Activated CD4-positive, alpha-beta T cell treated with anti-CD3 and anti-CD28 coated beads for 36 hours (primary cell): ENCODE measurements at regions not wholly inside any gene's neighbourhood (a gene's known extent, or its start where the extent isn't known, plus 50 kb on each side); places are given as distances from the start of the nearest gene placed in this dataset.

Source experiments
- ATAC-seq: fragments of 200-7000 bp; cut with Tn5 transposase; one replicate; pipeline ENCODE4 v1.10.0; 2021; ENCODE audit warnings: mild to moderate bottlenecking, moderate library complexity
- CTCF ChIA-PET: fragments of 350-600 bp; sonication (Branson Sonifier 250); formaldehyde crosslinking; loops from one replicate; lab custom pipeline; 2021; ENCODE audit warnings: antibody characterized with exemption; lab: Charles Lee
- POLR2A ChIA-PET: fragments of 350-600 bp; sonication (Branson Sonifier 250); formaldehyde crosslinking; loops from one replicate; lab custom pipeline; 2021; ENCODE audit warnings: antibody characterized with exemption, inconsistent platforms; lab: Charles Lee
- DNase-seq: peaks from one replicate; pipeline ENCODE4 v3.0.0-alpha.2; 2020
- H3K27ac Mint-ChIP-seq: one replicate; pipeline ENCODE4 v1.8.0; 2021; ENCODE audit warnings: mixed read lengths
- H3K27me3 Mint-ChIP-seq: one replicate; pipeline ENCODE4 v1.8.0; 2021; ENCODE audit warnings: mixed read lengths
- H3K36me3 Mint-ChIP-seq: one replicate; pipeline ENCODE4 v1.8.0; 2021; ENCODE audit warnings: low read depth, mixed read lengths
- H3K4me1 Mint-ChIP-seq: one replicate; pipeline ENCODE4 v1.8.0; 2021; ENCODE audit warnings: mixed read lengths
- H3K4me3 Mint-ChIP-seq: one replicate; pipeline ENCODE4 v1.8.0; 2021; ENCODE audit warnings: mild to moderate bottlenecking, moderate library complexity, mixed read lengths
- H3K9me3 Mint-ChIP-seq: one replicate; pipeline ENCODE4 v1.8.0; 2021; ENCODE audit warnings: low read depth, mixed read lengths
- intact Hi-C, 2 experiments: fragments of 100-400 bp; cut with DNase I in 1 of 2; cut with micrococcal nuclease in 1 of 2; formaldehyde crosslinking; loops; one replicate each; pipeline versions ENCODE4 v1.14.2 to v1.15.1; 2022 to 2024; cut with DNase I, micrococcal nuclease

DNA sequence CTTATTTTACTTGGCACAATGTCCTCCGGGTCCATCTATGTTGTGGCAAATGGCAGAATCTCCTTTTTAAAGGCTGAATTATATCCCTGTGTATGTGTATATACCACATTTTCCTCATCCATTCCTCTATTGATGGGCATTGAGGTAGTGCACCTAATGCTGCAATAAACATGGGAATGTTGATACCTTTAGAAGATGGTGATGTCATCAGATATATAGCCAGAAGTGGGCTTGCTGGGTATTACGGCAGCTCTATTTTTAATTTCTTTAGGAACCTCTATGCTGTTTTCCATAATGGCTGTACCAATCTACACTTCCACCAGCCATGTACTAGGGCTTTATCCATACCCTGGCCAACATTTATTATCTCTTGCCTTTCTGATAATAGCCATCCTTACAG, 315.7 kb downstream of the FOXA2 start:
- POLR2A ChIA-PET: no interaction called here
- CTCF ChIA-PET: no interaction called here
- H3K36me3 Mint-ChIP-seq: no peaks in the 10 kb centered on the region
- DNase-seq (no peak), ATAC-seq (no peak)
- H3K4me1 Mint-ChIP-seq: no peaks in the 10 kb centered on the region
- H3K9me3 Mint-ChIP-seq: no peaks in the 10 kb centered on the region
- no peaks in the 10 kb centered on the region for H3K27me3 Mint-ChIP-seq
- intact Hi-C loops: no loop called here
- H3K4me3 Mint-ChIP-seq: no peak overlapping the region
- H3K27ac Mint-ChIP-seq: no peak overlapping the region

DNA sequence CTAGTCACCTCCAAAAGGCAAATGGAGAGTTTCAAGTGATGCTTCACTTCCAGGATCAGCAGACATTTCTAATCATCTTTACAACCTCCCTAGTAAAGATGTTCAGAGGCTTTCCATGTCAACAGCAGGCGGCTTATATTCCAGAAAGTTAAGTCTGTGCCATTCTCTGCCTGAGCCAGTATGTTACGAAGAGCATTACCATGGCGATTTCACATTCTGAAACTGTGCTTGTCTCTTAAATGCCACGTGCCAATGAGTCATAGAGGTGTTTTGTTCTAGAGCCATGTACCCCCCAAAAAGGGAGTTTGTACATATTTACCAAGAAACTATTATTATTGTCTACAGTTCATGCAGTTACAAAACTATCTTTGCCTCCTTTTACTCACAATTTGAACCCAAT, 319.5 kb downstream of the FOXA2 start:
- no peaks in the 10 kb centered on the region for H3K27me3 Mint-ChIP-seq
- no peak for ATAC-seq

DNA sequence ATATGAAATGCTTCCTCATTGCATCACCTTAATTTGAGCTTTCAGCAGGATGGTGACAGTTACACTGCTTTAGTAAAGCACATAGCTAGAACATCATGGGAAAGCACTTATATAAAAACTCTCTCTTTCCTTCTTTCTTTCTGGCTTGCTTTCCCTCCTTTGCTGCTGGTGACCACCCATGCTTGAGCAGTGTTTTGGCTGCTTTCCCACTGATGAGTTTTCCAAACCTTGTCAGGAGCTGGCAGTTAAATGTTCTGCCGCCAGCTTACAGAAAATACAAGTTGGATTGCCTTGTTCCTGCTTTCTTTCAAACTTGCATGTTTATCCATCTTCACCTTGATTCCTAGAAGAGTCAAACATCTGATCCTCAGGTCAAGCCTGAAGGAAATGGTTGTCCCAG, 323.9 kb downstream of the FOXA2 start:
- no peak for DNase-seq
- ChIA-PET POLR2A (no interaction called here), CTCF (interaction anchor here (0.7 kb wide), 1 partner anchor 55 kb away, joined by 3 read pairs; no protein-coding TSS in a partner anchor)
- intact Hi-C loops: no loop called here
- H3K4me1 Mint-ChIP-seq: no peaks in the 10 kb centered on the region
- no peak for ATAC-seq
- no peak overlapping the region for H3K27ac Mint-ChIP-seq
- no peak overlapping the region for H3K4me3 Mint-ChIP-seq
- H3K9me3 Mint-ChIP-seq: no peaks in the 10 kb centered on the region
- no peaks in the 10 kb centered on the region for H3K27me3 Mint-ChIP-seq
- H3K36me3 Mint-ChIP-seq: no peaks in the 10 kb centered on the region

More for the DNA sequence above, 319.5 kb downstream of the FOXA2 start:
- intact Hi-C loops: no loop called here
- ChIA-PET CTCF (no interaction called here), POLR2A (no interaction called here)
- Mint-ChIP-seq H3K9me3 (no peaks in the 10 kb centered on the region), H3K27ac (no peak overlapping the region), H3K36me3 (no peaks in the 10 kb centered on the region), H3K4me1 (no peaks in the 10 kb centered on the region), H3K4me3 (no peak overlapping the region)
- no peak for DNase-seq

DNA sequence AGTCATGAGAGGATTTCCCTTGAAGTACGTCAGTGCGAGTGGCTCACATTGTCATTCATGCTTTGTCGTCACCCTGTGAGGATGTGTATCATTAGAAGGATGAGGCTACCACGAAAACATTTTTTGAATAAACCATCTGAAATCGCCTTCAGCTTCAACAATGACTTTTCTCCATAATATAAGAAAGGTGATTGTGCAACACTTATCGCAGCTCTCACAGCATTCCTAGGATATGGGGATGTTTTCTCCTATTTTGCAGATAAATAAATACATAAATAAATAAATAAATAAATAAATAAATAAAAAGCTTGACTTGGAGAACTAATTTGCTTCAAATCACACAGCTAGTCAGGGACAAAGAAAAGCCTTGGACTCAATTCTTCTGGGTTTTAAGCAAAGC, 326.5 kb downstream of the FOXA2 start:
- H3K27me3 Mint-ChIP-seq: no peaks in the 10 kb centered on the region
- H3K27ac Mint-ChIP-seq: no peak overlapping the region
- H3K9me3 Mint-ChIP-seq: no peaks in the 10 kb centered on the region
- H3K36me3 Mint-ChIP-seq: no peaks in the 10 kb centered on the region
- ChIA-PET CTCF (interaction anchor here (0.7 kb wide), 1 partner anchor 26 kb away, joined by 4 read pairs; no protein-coding TSS in a partner anchor), POLR2A (no interaction called here)
- DNase-seq (no peak), ATAC-seq (no peak)
- H3K4me3 Mint-ChIP-seq: no peak overlapping the region
- intact Hi-C loops: no loop called here
- H3K4me1 Mint-ChIP-seq: no peaks in the 10 kb centered on the region

DNA sequence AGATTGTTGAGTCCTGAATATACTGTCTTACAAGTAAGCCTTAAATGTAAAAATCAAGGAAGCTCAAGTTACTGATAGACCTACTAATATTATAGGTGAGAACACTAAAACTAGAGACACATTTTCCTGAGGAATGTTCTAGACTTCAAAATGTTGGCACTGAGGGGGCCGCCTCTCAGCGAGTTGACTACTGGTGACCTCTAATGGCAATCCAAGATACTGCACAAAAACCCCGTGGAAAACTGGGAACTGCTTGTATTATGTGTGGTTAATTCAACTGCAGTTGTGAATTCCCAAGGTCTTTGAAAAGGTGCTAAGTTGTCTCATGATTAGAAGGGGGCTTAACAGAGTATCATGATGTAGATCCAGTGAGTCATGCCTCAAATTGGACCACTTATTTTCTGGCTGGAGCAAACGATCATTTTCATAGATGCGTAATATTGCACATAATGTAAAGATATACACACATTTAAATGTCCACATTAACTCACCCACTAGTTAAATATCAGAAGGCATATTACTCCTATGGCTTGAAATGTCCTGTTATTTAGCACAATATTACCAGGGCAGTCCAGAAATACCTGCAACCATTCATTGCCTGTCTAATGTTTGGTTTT, 336.2 kb downstream of the FOXA2 start:
- H3K9me3 Mint-ChIP-seq: no peaks in the 10 kb centered on the region
- H3K4me1 Mint-ChIP-seq: no peaks in the 10 kb centered on the region
- ATAC-seq (no peak), DNase-seq (peak; percentile 5)
- no peaks in the 10 kb centered on the region for H3K36me3 Mint-ChIP-seq
- no peak overlapping the region for H3K27ac Mint-ChIP-seq
- ChIA-PET POLR2A (no interaction called here), CTCF (no interaction called here)
- intact Hi-C loops: loop anchor here in 1 of 2 experiments (2.0 kb wide), 2 partner anchors 439 to 529 kb away; no protein-coding TSS in a partner anchor
- H3K4me3 Mint-ChIP-seq: no peak overlapping the region
- peaks cover 3% of the 10 kb centered on the region for H3K27me3 Mint-ChIP-seq

DNA sequence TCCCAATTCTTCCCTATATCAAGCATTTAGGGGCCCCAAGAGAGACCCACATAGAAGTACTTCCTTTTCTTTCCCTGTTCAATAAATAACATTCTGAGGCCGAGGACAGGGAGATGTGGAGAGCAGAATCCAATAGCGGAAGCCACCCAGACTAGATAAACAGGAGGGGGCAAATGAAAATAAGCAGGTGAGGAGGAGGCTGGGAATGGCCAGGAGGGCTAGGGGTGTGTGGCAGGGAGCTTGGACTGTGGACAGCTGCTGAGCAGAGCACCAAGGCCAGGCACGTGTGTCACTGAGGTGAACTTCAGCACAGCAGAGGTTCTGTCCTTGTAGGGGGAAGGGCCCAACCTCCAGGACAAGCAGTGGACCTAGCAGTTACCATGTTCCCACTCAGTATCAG, 339.2 kb downstream of the FOXA2 start:
- Mint-ChIP-seq H3K9me3 (peaks cover 2% of the 10 kb centered on the region), H3K36me3 (no peaks in the 10 kb centered on the region), H3K27ac (no peak overlapping the region), H3K4me3 (no peak overlapping the region), H3K27me3 (peaks cover 3% of the 10 kb centered on the region), H3K4me1 (no peaks in the 10 kb centered on the region)
- intact Hi-C loops: no loop called here
- ChIA-PET CTCF (no interaction called here), POLR2A (no interaction called here)
- DNase-seq: no peak
- no peak for ATAC-seq

DNA sequence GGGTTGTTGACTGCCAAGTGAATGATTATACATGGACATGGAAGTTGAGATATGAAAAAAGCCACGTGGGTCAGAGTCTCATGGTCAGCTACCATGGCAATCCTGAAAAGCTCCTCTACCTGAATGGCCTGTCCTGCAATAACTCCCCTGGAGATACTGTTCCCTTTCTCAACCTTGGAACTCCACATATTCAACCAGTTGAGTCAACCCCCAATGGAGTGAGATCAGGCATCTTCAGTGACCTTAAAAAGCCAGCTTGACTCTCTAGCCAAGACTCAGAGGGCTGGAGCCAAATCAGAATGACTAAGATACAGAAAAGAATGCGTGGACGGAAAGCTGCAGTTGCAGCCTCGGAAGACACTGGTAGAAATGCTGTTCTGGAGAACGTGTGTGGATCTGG, 341.3 kb downstream of the FOXA2 start:
- H3K27ac Mint-ChIP-seq: no peak overlapping the region
- ATAC-seq: no peak
- POLR2A ChIA-PET: no interaction called here

DNA sequence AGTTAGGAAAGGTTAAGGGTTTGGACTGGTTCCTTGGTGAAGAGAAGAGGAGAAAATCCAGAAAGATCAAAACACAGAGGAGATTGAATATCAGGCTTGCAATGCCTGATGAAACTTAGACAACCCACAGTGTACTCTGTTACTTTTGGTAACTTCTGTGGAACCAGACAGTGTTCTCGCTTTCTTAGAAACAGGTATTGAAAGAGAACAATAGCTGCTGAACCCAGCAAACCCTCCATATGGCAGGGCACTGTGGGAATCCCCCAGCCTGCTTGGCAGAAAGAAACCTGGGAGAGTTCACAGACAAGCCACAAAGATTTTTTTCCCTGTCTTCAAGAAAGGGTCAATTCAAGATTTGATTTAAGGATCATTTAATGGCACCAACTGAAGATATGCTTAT, 342.8 kb downstream of the FOXA2 start:
- Mint-ChIP-seq H3K4me3 (no peak overlapping the region), H3K27me3 (no peaks in the 10 kb centered on the region), H3K36me3 (no peaks in the 10 kb centered on the region), H3K9me3 (peaks cover 2% of the 10 kb centered on the region), H3K4me1 (no peaks in the 10 kb centered on the region), H3K27ac (no peak overlapping the region)
- ChIA-PET POLR2A (no interaction called here), CTCF (no interaction called here)
- intact Hi-C loops: no loop called here
- ATAC-seq (no peak), DNase-seq (no peak)

More for the DNA sequence above, 341.3 kb downstream of the FOXA2 start:
- no peaks in the 10 kb centered on the region for H3K36me3 Mint-ChIP-seq
- H3K27me3 Mint-ChIP-seq: no peaks in the 10 kb centered on the region
- CTCF ChIA-PET: no interaction called here
- no peak overlapping the region for H3K4me3 Mint-ChIP-seq
- intact Hi-C loops: no loop called here
- H3K4me1 Mint-ChIP-seq: no peaks in the 10 kb centered on the region
- H3K9me3 Mint-ChIP-seq: peaks cover 2% of the 10 kb centered on the region
- DNase-seq: no peak

DNA sequence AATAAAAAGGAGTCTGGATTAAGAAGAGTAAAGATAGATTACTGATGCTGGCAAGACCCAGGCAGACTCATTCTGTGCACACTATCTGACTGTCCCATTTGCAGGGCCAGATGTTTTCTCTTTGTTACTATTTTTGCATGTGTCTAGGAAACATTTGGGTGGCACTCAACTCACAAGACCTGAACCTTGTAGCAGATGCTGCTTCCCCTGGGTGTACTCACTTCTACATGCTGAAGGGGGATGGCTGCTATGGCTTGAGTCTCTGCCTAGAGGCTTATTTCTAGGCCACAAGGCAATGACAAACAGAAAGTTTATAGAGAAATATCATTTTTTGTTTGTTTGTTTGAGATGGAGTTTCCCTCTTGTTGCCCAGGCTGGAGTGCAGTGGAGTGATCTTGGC, 351.4 kb downstream of the FOXA2 start:
- ChIA-PET CTCF (no interaction called here), POLR2A (no interaction called here)
- H3K4me3 Mint-ChIP-seq: no peak overlapping the region
- H3K27ac Mint-ChIP-seq: no peak overlapping the region
- ATAC-seq (no peak), DNase-seq (no peak)
- no peaks in the 10 kb centered on the region for H3K4me1 Mint-ChIP-seq
- H3K36me3 Mint-ChIP-seq: no peaks in the 10 kb centered on the region
- intact Hi-C loops: loop anchor here in 1 of 2 experiments (10.0 kb wide), 1 partner anchor 62 kb away; no protein-coding TSS in a partner anchor
- H3K9me3 Mint-ChIP-seq: no peaks in the 10 kb centered on the region
- H3K27me3 Mint-ChIP-seq: peaks cover 2% of the 10 kb centered on the region

DNA sequence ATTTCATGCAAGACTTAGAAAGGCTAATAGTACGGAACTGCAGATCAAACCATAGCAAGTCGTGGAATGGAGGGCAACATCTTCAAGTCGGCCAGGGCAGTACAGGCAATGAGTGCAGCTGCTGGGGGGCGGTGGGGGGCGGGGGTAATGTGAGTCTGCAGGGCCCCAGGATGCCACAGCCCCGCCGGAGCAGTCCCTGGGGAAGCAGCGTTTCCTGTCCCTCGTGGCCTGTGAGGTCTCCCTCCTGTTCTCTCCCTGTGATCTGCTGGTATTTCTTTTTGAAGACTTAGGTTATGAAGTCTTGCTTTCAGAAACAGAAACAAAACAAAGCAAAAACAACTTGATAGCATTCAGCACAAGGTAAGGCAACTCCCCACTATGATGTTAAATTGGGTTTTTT, 351.9 kb downstream of the FOXA2 start:
- no peak for ATAC-seq
- H3K27ac Mint-ChIP-seq: no peak overlapping the region
- H3K4me1 Mint-ChIP-seq: no peaks in the 10 kb centered on the region
- H3K36me3 Mint-ChIP-seq: no peaks in the 10 kb centered on the region
- no peaks in the 10 kb centered on the region for H3K9me3 Mint-ChIP-seq
- H3K4me3 Mint-ChIP-seq: no peak overlapping the region
- ChIA-PET POLR2A (no interaction called here), CTCF (no interaction called here)
- intact Hi-C loops: loop anchor here in 1 of 2 experiments (10.0 kb wide), 1 partner anchor 62 kb away; no protein-coding TSS in a partner anchor
- DNase-seq: no peak
- H3K27me3 Mint-ChIP-seq: peaks cover 2% of the 10 kb centered on the region

DNA sequence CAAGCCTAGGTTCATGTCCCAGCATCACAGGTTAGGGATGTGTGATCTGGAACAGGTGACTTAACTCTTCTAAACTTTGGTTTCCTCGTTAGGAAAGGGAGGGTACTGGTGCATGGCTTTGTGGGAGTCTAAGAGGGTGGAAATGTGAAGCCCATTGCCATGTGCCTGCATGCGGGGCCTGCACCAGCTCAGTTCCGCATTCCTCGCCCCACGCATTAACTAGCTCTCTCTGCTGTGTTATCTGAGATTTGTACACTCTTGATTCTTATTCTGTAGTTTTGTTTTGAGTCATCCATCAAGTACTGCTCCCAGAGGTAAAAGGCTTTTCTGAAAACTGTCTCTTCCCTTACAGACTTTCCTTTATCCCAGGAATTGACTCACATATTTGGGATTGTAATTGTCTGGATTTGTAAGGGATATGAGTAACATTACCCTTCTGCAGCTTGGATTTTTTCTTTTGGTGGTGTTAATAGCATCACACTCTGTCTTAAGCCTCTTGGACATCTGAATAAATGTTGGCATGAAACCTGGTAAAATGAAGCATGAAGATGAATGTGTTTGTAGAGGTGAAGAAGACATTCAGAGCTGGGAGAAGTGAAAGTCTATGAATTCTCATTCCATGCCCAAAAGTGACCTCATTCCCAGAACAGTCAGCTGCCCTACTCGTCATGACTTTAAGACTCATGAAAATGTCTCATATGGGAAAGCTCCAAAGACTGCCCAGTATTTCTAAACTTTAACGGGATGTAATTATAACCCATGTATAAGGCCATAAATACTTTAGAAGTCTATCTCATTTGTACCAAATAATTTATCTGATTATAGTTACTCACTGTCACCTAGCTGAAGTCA, 357.3 kb downstream of the FOXA2 start:
- DNase-seq (no peak), ATAC-seq (no peak)
- POLR2A ChIA-PET: no interaction called here
- Mint-ChIP-seq H3K36me3 (no peaks in the 10 kb centered on the region), H3K9me3 (no peaks in the 10 kb centered on the region), H3K4me1 (no peaks in the 10 kb centered on the region), H3K27me3 (no peaks in the 10 kb centered on the region), H3K27ac (no peak overlapping the region), H3K4me3 (no peak overlapping the region)
- intact Hi-C loops: no loop called here
- CTCF ChIA-PET: interaction anchor here (0.7 kb wide), 1 partner anchor 527 kb away, joined by 3 read pairs; no protein-coding TSS in a partner anchor

DNA sequence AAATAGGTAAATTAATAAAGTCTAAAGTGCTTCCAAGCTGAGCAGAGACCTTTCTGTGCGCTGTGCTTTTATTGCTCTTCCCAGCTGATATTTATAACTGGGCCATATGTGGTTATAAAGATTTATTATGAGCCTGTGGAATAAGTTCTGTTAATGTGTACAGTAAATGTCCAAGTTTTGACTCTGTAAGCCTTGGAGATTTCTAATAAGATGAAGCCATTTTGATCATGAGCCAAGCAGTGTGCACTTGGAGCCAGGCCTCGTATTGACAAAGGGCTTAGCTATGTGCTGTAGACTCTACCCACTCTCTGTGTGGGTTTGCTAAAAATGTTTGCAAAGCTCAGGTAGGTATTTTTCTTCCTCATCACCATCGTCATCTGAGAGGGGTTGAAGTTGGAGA, 361.1 kb downstream of the FOXA2 start:
- H3K27me3 Mint-ChIP-seq: no peaks in the 10 kb centered on the region
- DNase-seq (no peak), ATAC-seq (no peak)
- H3K9me3 Mint-ChIP-seq: no peaks in the 10 kb centered on the region
- H3K27ac Mint-ChIP-seq: no peak overlapping the region
- H3K36me3 Mint-ChIP-seq: no peaks in the 10 kb centered on the region
- intact Hi-C loops: no loop called here
- POLR2A ChIA-PET: no interaction called here
- CTCF ChIA-PET: no interaction called here
- no peak overlapping the region for H3K4me3 Mint-ChIP-seq
- H3K4me1 Mint-ChIP-seq: no peaks in the 10 kb centered on the region
